ENCODE measurements at regions not wholly inside any gene's neighbourhood (a gene's known extent, or its start where the extent isn't known, plus 50 kb on each side); places are given as distances from the start of the nearest gene placed in this dataset.

- TF ChIP-seq NFIB (CRISPR knock-in tag; IDR thresholded peaks at IDR 0.05; ENCODE audit: borderline replicate concordance): no peak
These were observed 66.1 kb upstream of the WDR1 start (continued) for GRCh38 chr4:10182446-10183424.

GRCh38 chr4:10181745-10182445 lies 65.3 kb upstream of the WDR1 start:
- H3K27ac ChIP-seq (ENCODE audit: extremely low read length, insufficient read depth, low read length): no peak overlapping the region
- H3K36me3 ChIP-seq (replicated peaks in 1 of 2; ENCODE audit: control insufficient read depth in 1 of 2, insufficient read depth in 2 of 2, low read length in 2 of 2): no peaks in the 10 kb centered on the region
- 10% methylated on average over 8 of the region's 8 CpGs for WGBS (ENCODE audit: low lambda C conversion rate)
- FAIRE-seq (no peak), ATAC-seq (no peak), DNase-seq (ENCODE audit: low spot score) (no peak)
- CTCF ChIA-PET (ENCODE audit: low intra/inter-chr PET ratio, low total read pairs): no interaction called here
- H3K27me3 ChIP-seq (ENCODE audit: control insufficient read depth in 1 of 2, insufficient read depth in 2 of 2, low read length in 2 of 2): no peaks in the 10 kb centered on the region
- no peak overlapping the region for H2AFZ ChIP-seq (ENCODE audit: low read length)
- H3K4me2 ChIP-seq (ENCODE audit: low read depth, low read length): no peak overlapping the region
- H3K4me1 ChIP-seq (ENCODE audit: insufficient read depth, low read length): no peaks in the 10 kb centered on the region
- H3K79me2 ChIP-seq (ENCODE audit: insufficient read depth, low read length): no peaks in the 10 kb centered on the region
- no TSS peak for BruUV-seq (replicated peaks)
- POLR2A ChIA-PET: no interaction called here
- no peak overlapping the region for H3K4me3 ChIP-seq (replicated peaks in 1 of 3; ENCODE audit: insufficient read depth in 1 of 3, low read depth in 2 of 3, low read length in 3 of 3)
- no peak for TF ChIP-seq RORA (CRISPR knock-in tag; IDR thresholded peaks at IDR 0.05)
- no peak for TF ChIP-seq STAT6 (CRISPR knock-in tag; IDR thresholded peaks at IDR 0.05; ENCODE audit: borderline replicate concordance)
- no peak for TF ChIP-seq CEBPB (IDR thresholded peaks at IDR 0.05; ENCODE audit: borderline replicate concordance, low read depth, low read length)
- no peak for TF ChIP-seq ZNF274 (CRISPR knock-in tag; IDR thresholded peaks at IDR 0.05)
- no peak for TF ChIP-seq KLF9 (CRISPR knock-in tag; IDR thresholded peaks at IDR 0.05; ENCODE audit: low read depth)
- no peak for TF ChIP-seq ZNF101 (CRISPR knock-in tag; IDR thresholded peaks at IDR 0.05; ENCODE audit: borderline replicate concordance, low read depth)
- TF ChIP-seq GABPB1 (CRISPR knock-in tag; IDR thresholded peaks at IDR 0.05): no peak
- no peak for TF ChIP-seq ZNF329 (CRISPR knock-in tag; IDR thresholded peaks at IDR 0.05; ENCODE audit: low read depth)
- no peak for TF ChIP-seq DNMT1 (CRISPR knock-in tag; IDR thresholded peaks at IDR 0.05)
- no peak for TF ChIP-seq PATZ1 (CRISPR knock-in tag; IDR thresholded peaks at IDR 0.05)
- no peaks in the 10 kb centered on the region for H3K9me3 ChIP-seq (ENCODE audit: low read length)
- in situ Hi-C loops (cut with HindIII; ENCODE audit: extremely low pct_ligation_motif_present, low pct_unique_long_range_greater_than_20kb) (no loop called here), intact Hi-C loops (cut with micrococcal nuclease; ENCODE audit: unreplicated experiment) (no loop called here)
- no peaks in the 10 kb centered on the region for H4K20me1 ChIP-seq (ENCODE audit: insufficient read depth, low read length)
- no peak overlapping the region for H3K9ac ChIP-seq (ENCODE audit: insufficient read depth, low read depth, low read length)
